Upper lobe of right lung (tissue), 1 donor: ENCODE measurements at regions not wholly inside any gene's neighbourhood (a gene's known extent, or its start where the extent isn't known, plus 50 kb on each side); places are given as distances from the start of the nearest gene placed in this dataset.

Experiments used
- ATAC-seq: fragments of 200-7000 bp; cut with Tn5 transposase; one replicate; pipeline ENCODE4 v1.9.1; 2020; ENCODE audit warnings: mild to moderate bottlenecking, moderate library complexity
- DNase-seq: peaks from one replicate; pipeline ENCODE4 v3.0.0-alpha.2; 2020
- H3K27ac ChIP-seq: fragments of 200-600 bp; one replicate; pipeline ENCODE4 v1.8.0; 2022
- H3K27me3 ChIP-seq: fragments of 200-600 bp; one replicate; pipeline ENCODE4 v1.8.0; 2022; ENCODE audit warnings: mild to moderate bottlenecking
- H3K36me3 ChIP-seq: fragments of 200-600 bp; one replicate; pipeline ENCODE4 v1.8.0; 2022
- H3K4me1 ChIP-seq: fragments of 200-600 bp; one replicate; pipeline ENCODE4 v1.8.0; 2022
- H3K4me3 ChIP-seq: fragments of 200-600 bp; one replicate; pipeline ENCODE4 v1.8.0; 2022; ENCODE audit warnings: mild to moderate bottlenecking
- H3K9me3 ChIP-seq: fragments of 200-600 bp; one replicate; pipeline ENCODE4 v1.8.0; 2022
- CTCF ChIP-seq: fragments of 200-600 bp; IDR thresholded peaks from one replicate; pipeline ENCODE4 v1.8.0; 2022; ENCODE audit warnings: antibody characterized with exemption
- intact Hi-C: fragments of 100-400 bp; cut with DNase I; formaldehyde crosslinking; loops from one replicate; pipeline ENCODE4 v1.11.0; 2022
- donor health status: DM: no; HTN: yes; CAD: no; lungs with severe emphysema.

GRCh38 chr5:38749861-38750260, 96.0 kb upstream of the OSMR start:
- Histone ChIP-seq H3K9me3 (no peaks in the 10 kb centered on the region), H3K4me1 (peaks cover 3% of the 10 kb centered on the region), H3K36me3 (no peaks in the 10 kb centered on the region), H3K27me3 (no peaks in the 10 kb centered on the region), H3K4me3 (no peak overlapping the region), H3K27ac (no peak overlapping the region)
- no peak for ATAC-seq
- no peak for TF ChIP-seq CTCF
- intact Hi-C loops: no loop called here
- DNase-seq: no peak

- ATAC-seq: no peak
- no peaks in the 10 kb centered on the region for H3K9me3 ChIP-seq
- no peaks in the 10 kb centered on the region for H3K36me3 ChIP-seq
- peaks cover 3% of the 10 kb centered on the region for H3K4me1 ChIP-seq
- intact Hi-C loops: no loop called here
- no peak for TF ChIP-seq CTCF
- DNase-seq: no peak
- no peak overlapping the region for H3K4me3 ChIP-seq
- no peaks in the 10 kb centered on the region for H3K27me3 ChIP-seq
- no peak overlapping the region for H3K27ac ChIP-seq
Measured at GRCh38 chr5:38751103-38751502, 94.7 kb upstream of the OSMR start.

DNA sequence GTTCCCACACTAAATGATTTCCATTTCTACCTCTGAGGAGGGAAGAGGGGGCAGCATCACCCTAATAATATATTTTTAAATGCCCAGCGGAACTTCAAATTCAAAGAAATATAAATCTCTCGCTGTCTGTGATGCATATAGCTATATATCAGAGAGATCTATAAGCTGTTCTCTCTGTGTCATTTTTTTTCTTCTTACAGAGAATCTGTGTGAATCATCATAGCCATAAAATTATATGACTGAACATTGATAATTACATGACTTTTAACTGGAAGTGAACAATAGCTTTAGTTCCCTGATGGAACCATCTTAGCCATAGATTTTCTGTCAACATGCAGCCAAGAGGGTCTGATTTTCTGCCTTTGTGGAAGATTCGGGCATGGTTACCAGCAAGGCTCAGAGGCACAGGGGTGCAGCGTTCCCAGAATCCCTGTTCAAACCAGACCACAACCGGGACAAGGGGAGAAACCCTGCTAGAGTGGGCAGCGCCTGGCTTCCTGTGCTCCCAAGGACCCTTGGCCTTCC, 93.7 kb upstream of the OSMR start:
- intact Hi-C loops: no loop called here
- TF ChIP-seq CTCF: no peak
- no peak for ATAC-seq
- no peaks in the 10 kb centered on the region for H3K36me3 ChIP-seq
- no peaks in the 10 kb centered on the region for H3K9me3 ChIP-seq
- H3K27me3 ChIP-seq: no peaks in the 10 kb centered on the region
- H3K4me3 ChIP-seq: no peak overlapping the region
- no peak overlapping the region for H3K27ac ChIP-seq
- DNase-seq: no peak
- no peaks in the 10 kb centered on the region for H3K4me1 ChIP-seq

- Histone ChIP-seq H3K9me3 (no peaks in the 10 kb centered on the region), H3K27me3 (no peaks in the 10 kb centered on the region), H3K36me3 (no peaks in the 10 kb centered on the region), H3K4me1 (no peaks in the 10 kb centered on the region), H3K4me3 (no peak overlapping the region), H3K27ac (no peak overlapping the region)
- ATAC-seq (no peak), DNase-seq (no peak)
- intact Hi-C loops: no loop called here
- no peak for TF ChIP-seq CTCF
Measured at GRCh38 chr5:38752622-38753021, 93.2 kb upstream of the OSMR start.

GRCh38 chr5:38753141-38753540, 92.7 kb upstream of the OSMR start:
- intact Hi-C loops: no loop called here
- Histone ChIP-seq H3K9me3 (no peaks in the 10 kb centered on the region), H3K4me3 (no peak overlapping the region), H3K36me3 (no peaks in the 10 kb centered on the region), H3K4me1 (no peaks in the 10 kb centered on the region), H3K27me3 (no peaks in the 10 kb centered on the region), H3K27ac (no peak overlapping the region)
- TF ChIP-seq CTCF: no peak
- DNase-seq: no peak
- ATAC-seq: no peak

DNA sequence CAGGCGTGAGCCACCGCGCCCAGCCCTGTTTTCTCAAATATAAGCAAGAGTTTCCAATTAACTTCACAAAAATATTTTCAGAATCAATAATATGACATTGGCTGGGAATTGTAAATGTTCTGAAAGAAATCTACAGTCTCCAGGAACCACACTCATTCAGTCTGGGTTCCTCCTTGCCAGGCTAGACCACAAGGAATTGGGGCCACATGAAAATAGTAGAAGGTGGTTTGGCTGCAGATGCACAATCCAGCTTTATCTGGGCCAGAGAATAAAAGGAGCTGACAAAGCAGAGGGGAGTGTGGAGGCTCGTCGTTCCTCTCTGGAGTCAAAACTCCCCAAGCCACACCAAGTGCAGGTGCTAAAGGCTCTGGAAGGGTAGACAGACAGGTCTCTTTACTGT, 92.0 kb upstream of the OSMR start:
- TF ChIP-seq CTCF: no peak
- ATAC-seq: no peak
- intact Hi-C loops: no loop called here

More for the DNA sequence above, 92.0 kb upstream of the OSMR start:
- no peaks in the 10 kb centered on the region for H3K9me3 ChIP-seq
- H3K27me3 ChIP-seq: no peaks in the 10 kb centered on the region
- no peaks in the 10 kb centered on the region for H3K36me3 ChIP-seq
- no peak for DNase-seq
- H3K4me3 ChIP-seq: no peak overlapping the region
- H3K4me1 ChIP-seq: peaks cover 3% of the 10 kb centered on the region
- H3K27ac ChIP-seq: no peak overlapping the region
